ENCODE measurements at regions not wholly inside any gene's neighbourhood (a gene's known extent, or its start where the extent isn't known, plus 50 kb on each side); places are given as distances from the start of the nearest gene placed in this dataset.

DNA sequence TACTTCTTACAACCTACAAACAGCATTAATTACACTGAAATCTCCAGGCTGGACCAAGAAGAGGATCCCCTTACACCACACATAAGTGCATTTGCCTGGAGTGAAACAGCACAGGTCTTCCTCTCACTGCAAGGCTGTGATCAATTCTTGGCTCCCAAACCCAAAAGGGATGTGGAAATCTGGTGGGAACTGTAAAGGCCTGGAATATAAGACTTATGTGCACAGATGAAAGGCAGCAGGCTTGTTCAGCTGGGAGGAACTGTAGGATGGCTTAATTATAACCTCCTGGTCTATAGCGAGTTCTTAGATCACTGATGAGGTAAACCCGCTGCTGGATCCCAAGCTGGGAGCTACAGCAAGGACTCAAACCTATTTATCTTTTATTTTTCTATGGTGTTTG is 182.9 kb upstream of the TNC start:
- no peak overlapping the region for H3K27ac ChIP-seq (ENCODE audit: extremely low read length, insufficient read depth, low read length)
- POLR2A ChIA-PET: no interaction called here
- no peak for TF ChIP-seq ATAD3A (CRISPR knock-in tag; IDR thresholded peaks at IDR 0.05)
- no peak for TF ChIP-seq ZNF143 (CRISPR knock-in tag; IDR thresholded peaks at IDR 0.05)
- no peak for TF ChIP-seq ZNF773 (CRISPR knock-in tag; IDR thresholded peaks at IDR 0.05; ENCODE audit: borderline replicate concordance)
- no peak for DNase-seq (ENCODE audit: low spot score)
- no TSS peak for BruUV-seq (replicated peaks)
- H3K4me3 ChIP-seq (replicated peaks in 1 of 3; ENCODE audit: insufficient read depth in 1 of 3, low read depth in 2 of 3, low read length in 3 of 3): no peak overlapping the region
- no peak overlapping the region for H3K9ac ChIP-seq (ENCODE audit: insufficient read depth, low read depth, low read length)
- in situ Hi-C loops (cut with HindIII; ENCODE audit: extremely low pct_ligation_motif_present, low pct_unique_long_range_greater_than_20kb): no loop called here
- no peaks in the 10 kb centered on the region for H3K79me2 ChIP-seq (ENCODE audit: insufficient read depth, low read length)
- no peaks in the 10 kb centered on the region for H4K20me1 ChIP-seq (ENCODE audit: insufficient read depth, low read length)
- FAIRE-seq: no peak
- H3K4me1 ChIP-seq (ENCODE audit: insufficient read depth, low read length): no peaks in the 10 kb centered on the region
- H3K9me3 ChIP-seq (ENCODE audit: low read length): no peaks in the 10 kb centered on the region
- intact Hi-C loops (cut with micrococcal nuclease; ENCODE audit: unreplicated experiment): no loop called here
- 0% methylated on average over 2 of the region's 2 CpGs for WGBS (ENCODE audit: low lambda C conversion rate)
- CTCF ChIA-PET (ENCODE audit: low intra/inter-chr PET ratio, low total read pairs): no interaction called here
- ATAC-seq: no peak
- H3K4me2 ChIP-seq (ENCODE audit: low read depth, low read length): no peak overlapping the region
- no peak overlapping the region for H2AFZ ChIP-seq (ENCODE audit: low read length)
- H3K36me3 ChIP-seq (replicated peaks in 1 of 2; ENCODE audit: control insufficient read depth in 1 of 2, insufficient read depth in 2 of 2, low read length in 2 of 2): no peaks in the 10 kb centered on the region
- H3K27me3 ChIP-seq (ENCODE audit: control insufficient read depth in 1 of 2, insufficient read depth in 2 of 2, low read length in 2 of 2): no peaks in the 10 kb centered on the region

- ATAC-seq: no peak
- Histone ChIP-seq H2AFZ (ENCODE audit: low read length) (no peak overlapping the region), H3K4me1 (ENCODE audit: insufficient read depth, low read length) (no peaks in the 10 kb centered on the region), H4K20me1 (ENCODE audit: insufficient read depth, low read length) (no peaks in the 10 kb centered on the region), H3K27ac (ENCODE audit: extremely low read length, insufficient read depth, low read length) (no peak overlapping the region), H3K9ac (ENCODE audit: insufficient read depth, low read depth, low read length) (no peak overlapping the region), H3K36me3 (replicated peaks in 1 of 2; ENCODE audit: control insufficient read depth in 1 of 2, insufficient read depth in 2 of 2, low read length in 2 of 2) (no peaks in the 10 kb centered on the region), H3K9me3 (ENCODE audit: low read length) (no peaks in the 10 kb centered on the region), H3K4me2 (ENCODE audit: low read depth, low read length) (no peak overlapping the region), H3K79me2 (ENCODE audit: insufficient read depth, low read length) (no peaks in the 10 kb centered on the region), H3K4me3 (replicated peaks in 1 of 3; ENCODE audit: insufficient read depth in 1 of 3, low read depth in 2 of 3, low read length in 3 of 3) (no peak overlapping the region), H3K27me3 (ENCODE audit: control insufficient read depth in 1 of 2, insufficient read depth in 2 of 2, low read length in 2 of 2) (no peaks in the 10 kb centered on the region)
- intact Hi-C loops (cut with micrococcal nuclease; ENCODE audit: unreplicated experiment): no loop called here
- CTCF ChIA-PET (ENCODE audit: low intra/inter-chr PET ratio, low total read pairs): no interaction called here
- no peak for DNase-seq (ENCODE audit: low spot score)
- no peak for FAIRE-seq
- BruUV-seq (replicated peaks): no TSS peak
- in situ Hi-C loops (cut with HindIII; ENCODE audit: extremely low pct_ligation_motif_present, low pct_unique_long_range_greater_than_20kb): no loop called here
- WGBS (ENCODE audit: low lambda C conversion rate): 53% methylated on average over 5 of the region's 5 CpGs
- POLR2A ChIA-PET: interaction anchor here (0.6 kb wide), 1 partner anchor 1492 kb away, joined by 3 read pairs; no protein-coding TSS in a partner anchor
- TF ChIP-seq SP4 (CRISPR knock-in tag; IDR thresholded peaks at IDR 0.05) (no peak), STAG1 (CRISPR knock-in tag; IDR thresholded peaks at IDR 0.05) (no peak), SSRP1 (CRISPR knock-in tag; IDR thresholded peaks at IDR 0.05) (no peak), ZFP90 (CRISPR knock-in tag; IDR thresholded peaks at IDR 0.05; ENCODE audit: borderline replicate concordance) (no peak), NCOR1 (IDR thresholded peaks at IDR 0.05; ENCODE audit: borderline replicate concordance, low read length) (no peak), CREM (IDR thresholded peaks at IDR 0.05) (no peak), CREM (CRISPR knock-in tag; IDR thresholded peaks at IDR 0.05) (no peak), NCOA1 (CRISPR knock-in tag; IDR thresholded peaks at IDR 0.05) (no peak), ZNF136 (CRISPR knock-in tag; IDR thresholded peaks at IDR 0.05; ENCODE audit: low read depth) (no peak), ZNF703 (CRISPR knock-in tag; IDR thresholded peaks at IDR 0.05; ENCODE audit: borderline replicate concordance) (no peak), MZF1 (CRISPR knock-in tag; IDR thresholded peaks at IDR 0.05; ENCODE audit: borderline replicate concordance) (no peak)
- TF ChIP-seq, protein P1, sequence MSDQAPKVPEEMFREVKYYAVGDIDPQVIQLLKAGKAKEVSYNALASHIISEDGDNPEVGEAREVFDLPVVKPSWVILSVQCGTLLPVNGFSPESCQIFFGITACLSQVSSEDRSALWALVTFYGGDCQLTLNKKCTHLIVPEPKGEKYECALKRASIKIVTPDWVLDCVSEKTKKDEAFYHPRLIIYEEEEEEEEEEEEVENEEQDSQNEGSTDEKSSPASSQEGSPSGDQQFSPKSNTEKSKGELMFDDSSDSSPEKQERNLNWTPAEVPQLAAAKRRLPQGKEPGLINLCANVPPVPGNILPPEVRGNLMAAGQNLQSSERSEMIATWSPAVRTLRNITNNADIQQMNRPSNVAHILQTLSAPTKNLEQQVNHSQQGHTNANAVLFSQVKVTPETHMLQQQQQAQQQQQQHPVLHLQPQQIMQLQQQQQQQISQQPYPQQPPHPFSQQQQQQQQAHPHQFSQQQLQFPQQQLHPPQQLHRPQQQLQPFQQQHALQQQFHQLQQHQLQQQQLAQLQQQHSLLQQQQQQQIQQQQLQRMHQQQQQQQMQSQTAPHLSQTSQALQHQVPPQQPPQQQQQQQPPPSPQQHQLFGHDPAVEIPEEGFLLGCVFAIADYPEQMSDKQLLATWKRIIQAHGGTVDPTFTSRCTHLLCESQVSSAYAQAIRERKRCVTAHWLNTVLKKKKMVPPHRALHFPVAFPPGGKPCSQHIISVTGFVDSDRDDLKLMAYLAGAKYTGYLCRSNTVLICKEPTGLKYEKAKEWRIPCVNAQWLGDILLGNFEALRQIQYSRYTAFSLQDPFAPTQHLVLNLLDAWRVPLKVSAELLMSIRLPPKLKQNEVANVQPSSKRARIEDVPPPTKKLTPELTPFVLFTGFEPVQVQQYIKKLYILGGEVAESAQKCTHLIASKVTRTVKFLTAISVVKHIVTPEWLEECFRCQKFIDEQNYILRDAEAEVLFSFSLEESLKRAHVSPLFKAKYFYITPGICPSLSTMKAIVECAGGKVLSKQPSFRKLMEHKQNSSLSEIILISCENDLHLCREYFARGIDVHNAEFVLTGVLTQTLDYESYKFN (CRISPR knock-in tag; conservative IDR thresholded peaks at IDR 0.05): no peak
- TF ChIP-seq, protein P2, sequence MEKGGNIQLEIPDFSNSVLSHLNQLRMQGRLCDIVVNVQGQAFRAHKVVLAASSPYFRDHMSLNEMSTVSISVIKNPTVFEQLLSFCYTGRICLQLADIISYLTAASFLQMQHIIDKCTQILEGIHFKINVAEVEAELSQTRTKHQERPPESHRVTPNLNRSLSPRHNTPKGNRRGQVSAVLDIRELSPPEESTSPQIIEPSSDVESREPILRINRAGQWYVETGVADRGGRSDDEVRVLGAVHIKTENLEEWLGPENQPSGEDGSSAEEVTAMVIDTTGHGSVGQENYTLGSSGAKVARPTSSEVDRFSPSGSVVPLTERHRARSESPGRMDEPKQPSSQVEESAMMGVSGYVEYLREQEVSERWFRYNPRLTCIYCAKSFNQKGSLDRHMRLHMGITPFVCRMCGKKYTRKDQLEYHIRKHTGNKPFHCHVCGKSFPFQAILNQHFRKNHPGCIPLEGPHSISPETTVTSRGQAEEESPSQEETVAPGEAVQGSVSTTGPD (CRISPR knock-in tag; IDR thresholded peaks at IDR 0.05): no peak
These were observed 183.6 kb upstream of the TNC start for GRCh38 chr9:115301581-115301980.
